ENCODE measurements at regions not wholly inside any gene's neighbourhood (a gene's known extent, or its start where the extent isn't known, plus 50 kb on each side); places are given as distances from the start of the nearest gene placed in this dataset.

DNA sequence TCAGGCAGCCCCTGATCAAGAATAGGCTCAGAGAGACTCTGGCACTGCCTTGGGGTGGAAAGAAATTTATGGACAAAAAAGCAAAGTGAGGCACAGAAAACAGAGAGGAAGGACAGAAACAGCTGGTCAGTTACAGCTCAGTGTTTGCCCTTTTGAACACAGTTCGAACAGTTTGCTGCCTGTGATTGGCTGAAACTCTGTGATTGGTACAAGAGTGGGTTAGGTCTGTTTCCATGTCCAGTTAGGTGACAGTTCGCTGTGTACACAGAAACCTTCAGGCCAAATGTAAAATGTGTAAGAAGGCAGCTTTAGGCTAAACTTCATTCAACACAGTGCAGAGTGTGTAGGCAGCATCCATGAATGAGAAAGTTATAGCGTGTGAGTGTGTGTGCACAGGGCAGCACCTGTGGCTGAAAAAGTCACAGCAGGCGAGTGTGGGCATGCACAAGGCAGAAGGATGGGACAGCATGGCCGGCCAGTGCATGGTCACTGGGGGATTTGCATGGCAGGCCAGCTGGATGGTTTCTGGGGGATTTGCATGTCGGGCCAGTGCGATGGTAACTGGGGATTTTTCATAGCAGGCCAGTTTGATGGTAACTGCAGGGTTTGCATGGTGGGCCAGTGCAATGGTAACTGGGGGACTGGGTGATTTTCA is 75.4 kb upstream of the FRMD1 start:
- no peak for DNase-seq

DNA sequence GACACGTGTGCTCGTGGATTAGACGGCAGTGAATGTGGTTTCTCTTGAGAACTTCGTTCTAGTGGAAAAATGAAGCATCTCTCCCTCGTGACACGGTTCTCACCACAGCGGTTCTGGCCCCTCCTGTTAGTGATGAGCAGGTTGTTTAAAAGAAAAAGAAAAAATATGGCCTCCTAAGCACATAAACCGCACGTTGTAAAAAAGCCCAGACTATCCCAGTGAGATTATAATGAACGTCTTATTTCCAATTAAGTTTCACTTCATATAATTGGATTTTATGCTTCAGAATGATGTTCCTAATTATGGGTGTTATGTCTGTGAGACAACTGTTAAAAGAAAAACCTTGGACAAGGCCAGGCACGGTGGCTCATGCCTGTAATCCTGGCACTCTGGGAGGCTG is 74.5 kb upstream of the FRMD1 start:
- no peak for DNase-seq

DNA sequence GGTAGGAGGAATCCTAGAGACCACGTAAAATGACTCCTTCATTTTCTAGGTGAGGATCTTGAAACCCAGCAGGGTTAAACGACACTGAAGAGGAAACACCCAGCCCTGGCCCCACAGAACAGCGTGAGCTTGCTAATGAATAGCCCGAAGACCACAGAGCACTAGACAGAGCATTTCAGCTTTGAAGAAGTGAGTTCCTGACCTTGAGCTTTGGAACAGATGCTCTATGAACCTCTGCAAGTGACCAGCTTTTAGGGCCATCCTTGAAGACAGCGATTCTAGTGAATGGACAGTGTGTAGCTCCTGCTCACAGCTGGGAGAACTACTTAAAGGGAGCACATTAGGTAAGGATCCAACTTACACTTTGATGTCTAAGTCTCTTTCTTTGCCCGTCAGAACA is 74.0 kb upstream of the FRMD1 start:
- no peak for DNase-seq

DNA sequence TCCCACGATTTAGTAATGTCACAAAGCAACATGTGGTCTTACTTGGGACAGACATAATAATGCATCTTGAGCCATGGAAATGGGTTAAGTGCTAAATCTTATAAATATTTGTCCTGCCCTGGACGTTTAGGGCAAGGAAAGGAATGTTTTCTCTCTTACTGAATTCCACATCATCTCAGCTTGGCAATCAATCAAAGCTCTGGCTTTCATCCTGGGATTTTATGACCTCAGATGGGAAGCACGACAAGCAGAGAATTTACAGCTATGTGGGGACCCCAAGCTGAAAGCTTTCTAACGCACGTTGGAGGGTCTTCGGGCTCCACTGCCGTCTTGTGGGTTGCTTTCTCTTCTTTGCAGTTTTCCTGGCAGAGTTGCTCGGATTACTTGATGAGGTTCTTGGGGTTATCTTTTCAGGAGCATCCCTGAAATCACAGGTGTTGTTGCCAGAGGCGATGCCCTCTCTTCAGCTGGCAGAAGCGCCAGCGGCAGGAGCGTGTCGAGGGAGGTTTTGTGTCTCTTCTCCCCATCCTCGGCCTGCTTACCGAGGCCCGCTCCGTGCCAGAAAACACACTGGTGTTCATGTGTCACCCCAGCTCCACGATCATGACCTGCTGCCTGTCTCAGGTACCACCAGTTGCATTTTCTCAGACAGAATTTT is 73.4 kb upstream of the FRMD1 start:
- no peak for DNase-seq

DNA sequence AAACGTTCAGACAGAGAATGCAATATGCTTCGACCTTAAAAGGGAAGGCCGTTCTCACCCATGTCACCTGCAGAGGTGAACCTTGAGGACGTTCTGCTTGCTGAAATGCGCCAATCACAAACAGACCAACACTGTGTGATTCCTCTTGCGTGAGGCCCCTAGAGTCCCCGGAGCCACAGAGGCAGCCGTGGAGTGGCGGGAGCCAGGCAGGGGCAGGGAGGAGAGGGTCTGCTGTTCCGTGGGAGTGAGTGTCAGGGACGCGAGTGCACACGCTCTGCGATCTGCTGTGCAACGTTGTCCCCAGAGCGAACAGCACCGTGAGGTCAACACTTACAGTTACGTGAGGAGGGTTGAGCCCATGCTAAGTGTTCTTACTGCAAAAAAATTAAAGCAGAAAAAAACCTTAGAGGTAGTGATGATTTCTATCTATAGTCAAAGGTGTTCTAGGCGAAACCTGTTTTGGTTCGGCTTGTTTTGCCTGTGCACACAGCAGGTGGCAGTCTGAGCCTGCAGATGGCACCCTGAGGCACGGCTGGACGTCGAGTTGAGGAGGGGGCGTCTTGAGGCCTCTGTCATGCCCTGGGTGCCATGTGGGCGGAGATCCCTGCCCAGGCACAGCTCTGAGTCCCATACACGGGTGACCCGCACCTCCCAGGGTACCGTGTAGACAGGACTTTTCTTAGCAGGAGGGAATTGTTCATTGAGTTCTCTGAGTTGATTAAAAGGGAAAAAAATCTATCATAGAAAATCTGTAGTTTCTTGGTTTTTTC is 71.7 kb upstream of the FRMD1 start:
- DNase-seq: no peak

DNA sequence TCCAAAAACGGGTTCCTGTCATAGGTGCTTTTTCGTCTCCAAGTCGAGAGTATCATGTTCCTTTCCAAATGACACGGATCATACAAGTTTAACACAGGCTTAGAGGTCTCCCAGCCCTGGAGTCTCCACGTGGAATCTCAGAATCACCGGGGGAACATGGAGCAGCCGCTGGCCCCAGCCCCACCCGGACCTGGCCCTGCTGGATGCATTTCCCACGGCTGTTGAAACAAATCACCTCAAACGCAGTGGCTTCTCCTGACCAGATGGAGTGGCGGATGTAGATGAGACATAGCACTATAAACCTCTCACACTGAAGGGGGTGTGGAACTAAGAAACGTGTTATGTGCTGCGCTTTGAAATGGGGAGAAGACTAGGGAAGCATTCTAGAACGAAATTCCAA is 70.0 kb upstream of the FRMD1 start:
- no peak for DNase-seq

DNA sequence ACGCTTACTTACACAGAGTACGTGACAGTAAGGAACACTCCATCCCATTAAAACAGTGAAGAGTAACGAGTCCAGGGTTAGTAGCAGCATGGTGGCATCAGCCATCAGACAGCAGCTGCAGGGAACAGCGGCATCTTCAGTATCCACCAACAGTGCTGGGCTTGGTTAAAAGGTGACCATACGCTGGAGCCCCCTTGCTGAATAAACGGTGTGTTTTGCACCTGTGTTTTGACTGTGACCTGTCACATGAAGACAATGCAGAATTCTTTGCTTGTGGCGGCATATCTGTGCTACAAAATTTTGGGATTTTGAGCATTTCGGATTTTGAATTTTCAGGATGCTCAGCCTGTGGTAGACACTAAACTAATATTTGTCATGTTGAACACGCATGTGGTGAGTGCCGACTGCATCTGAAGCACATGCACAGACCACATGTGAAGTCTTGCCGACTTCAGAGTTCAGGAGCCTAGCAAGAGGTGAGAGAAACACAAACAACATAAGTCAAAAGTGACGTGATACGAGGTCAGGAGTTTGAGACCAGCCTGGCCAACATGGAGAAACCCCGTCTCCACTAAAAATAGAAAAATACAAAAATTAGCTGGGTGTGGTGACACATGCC is 69.3 kb upstream of the FRMD1 start:
- DNase-seq: no peak

DNA sequence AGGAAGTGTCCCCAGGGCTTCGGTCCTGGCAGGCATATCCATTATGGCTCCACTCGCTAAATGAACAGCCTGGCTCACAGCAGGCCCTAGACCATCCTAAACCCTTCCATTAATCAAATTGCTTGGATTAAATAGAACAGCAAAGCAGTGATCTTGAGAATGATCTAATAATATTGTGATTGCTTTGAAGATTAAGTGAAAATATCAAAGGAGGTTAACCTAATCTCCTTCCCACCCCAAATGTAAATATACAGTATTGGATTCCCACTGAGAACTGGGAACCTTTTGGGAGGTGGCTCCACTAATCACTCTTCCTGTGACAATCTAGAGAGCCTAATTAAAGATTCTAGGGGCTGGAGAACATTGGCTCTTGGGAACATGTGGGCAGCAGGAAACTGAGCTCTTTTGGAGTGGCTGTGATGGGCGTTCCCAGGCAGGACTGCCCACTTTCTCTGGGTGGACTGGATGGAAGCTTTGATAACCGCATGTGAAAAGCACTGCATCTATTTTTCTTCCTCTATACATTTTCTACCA is 68.3 kb upstream of the FRMD1 start:
- no peak for DNase-seq

DNA sequence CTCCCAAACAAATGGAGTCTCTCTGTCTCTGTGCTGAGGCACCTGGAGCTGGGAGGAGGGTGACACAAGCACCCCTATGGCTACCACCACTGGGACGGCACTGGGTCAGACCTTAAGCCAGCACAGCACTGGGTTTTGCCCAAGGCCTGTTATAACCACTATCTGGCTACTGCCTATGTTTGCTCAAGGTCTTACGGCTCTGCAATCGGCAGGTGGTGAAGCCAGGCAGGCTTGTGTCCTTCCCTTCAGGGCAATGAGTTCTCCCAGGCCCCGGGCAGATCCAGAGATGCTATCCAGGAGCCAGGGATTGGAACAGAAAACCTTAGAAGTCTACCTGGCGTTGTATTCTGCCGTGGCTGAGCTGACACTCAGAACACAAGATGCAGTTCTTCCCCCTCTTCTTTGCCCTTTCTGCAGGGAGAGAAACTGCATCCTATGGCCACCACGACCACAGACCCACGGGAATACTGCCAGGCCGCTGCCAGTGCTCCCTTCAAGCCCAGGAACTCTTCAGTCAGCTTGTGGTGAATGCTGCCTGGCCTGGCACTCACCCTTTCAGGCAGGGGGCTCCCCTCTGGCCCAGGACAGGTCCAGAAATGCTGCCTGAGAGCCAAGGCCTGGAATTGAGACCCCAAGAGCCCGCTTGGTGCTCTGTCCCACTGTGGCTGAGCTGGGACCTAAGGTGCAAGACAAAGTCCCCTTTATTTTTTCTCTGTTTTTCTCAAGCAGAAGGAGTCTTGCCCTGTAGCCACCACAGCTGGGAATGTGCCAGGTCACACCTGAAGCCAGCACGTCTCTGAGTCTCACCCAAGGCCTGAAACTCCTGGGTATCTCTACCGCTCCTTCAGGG is 67.0 kb upstream of the FRMD1 start:
- no peak for DNase-seq

DNA sequence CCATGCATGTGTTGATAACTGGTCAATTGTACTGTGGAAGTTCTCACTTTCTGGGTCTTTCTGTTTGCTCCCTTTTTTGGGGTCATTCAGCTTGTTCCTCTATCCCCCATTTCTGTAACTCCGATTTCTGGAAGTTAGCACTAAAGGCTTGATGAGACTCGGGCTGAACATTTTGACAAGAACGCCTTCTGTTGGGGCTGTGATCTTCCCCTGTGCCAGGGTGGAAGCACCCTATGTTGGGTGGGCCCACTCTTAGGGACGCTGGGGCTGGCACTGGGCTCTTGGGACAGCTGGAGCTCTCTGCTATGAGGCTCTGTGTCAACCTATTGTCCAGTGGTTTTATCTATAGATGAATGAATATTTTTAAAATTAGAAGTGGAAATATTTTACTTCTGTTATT is 60.1 kb upstream of the FRMD1 start:
- DNase-seq: no peak

DNA sequence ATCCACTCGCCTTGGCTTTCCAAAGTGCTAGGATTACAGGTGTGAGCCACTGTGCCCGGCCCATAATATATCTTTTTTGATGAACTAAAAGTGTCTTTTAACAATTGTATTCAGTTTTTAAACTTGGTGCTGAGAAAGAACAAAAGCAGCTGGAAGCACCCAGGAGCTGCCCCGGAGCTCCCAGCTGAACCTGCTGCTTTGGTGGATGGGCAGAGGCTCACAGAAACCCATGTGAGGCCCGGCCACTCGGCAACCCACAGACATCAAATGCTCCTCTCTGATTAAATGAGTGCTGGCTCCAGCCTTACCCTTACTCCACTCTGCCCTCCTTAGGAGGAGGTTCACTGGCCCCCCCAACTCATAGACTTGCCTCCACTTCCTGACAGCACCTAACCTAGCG is 59.4 kb upstream of the FRMD1 start:
- no peak for DNase-seq

DNA sequence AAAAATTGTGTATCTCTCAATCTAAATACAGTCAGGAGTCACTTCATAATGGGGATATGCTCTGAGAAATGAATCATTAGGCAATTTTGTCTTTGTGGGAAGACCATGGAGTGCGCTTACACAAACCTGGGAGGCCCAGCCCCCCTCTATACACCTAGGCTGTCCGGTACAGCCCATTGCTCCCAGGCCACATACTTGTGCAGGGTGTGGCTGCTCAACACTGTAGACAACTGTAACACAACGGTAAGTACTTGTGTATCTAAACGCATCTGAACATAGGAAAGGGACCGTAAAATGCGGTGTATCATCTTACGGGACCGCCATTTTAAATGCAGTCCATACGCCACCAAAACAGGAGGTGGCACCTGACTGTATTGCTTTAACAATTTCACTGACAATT is 58.0 kb upstream of the FRMD1 start:
- no peak for DNase-seq

DNA sequence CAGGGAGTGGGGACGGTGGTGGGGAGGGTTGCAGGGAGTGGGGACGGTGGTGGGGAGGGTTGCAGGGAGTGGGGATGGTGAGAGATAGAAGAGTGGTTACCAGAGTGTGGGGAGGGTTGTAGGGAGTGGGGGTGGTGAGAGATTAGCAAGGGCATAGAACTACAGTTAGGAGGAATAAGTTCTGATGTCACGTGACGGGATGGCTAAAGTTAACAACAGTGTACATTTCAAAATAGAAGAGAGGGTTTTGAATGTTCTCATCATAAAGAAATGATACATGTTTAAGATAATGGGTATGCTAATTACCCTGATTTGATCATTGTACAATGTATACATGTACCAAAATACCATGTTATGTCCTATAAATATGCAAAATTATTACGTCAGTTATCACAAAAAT is 57.6 kb upstream of the FRMD1 start:
- DNase-seq: no peak

DNA sequence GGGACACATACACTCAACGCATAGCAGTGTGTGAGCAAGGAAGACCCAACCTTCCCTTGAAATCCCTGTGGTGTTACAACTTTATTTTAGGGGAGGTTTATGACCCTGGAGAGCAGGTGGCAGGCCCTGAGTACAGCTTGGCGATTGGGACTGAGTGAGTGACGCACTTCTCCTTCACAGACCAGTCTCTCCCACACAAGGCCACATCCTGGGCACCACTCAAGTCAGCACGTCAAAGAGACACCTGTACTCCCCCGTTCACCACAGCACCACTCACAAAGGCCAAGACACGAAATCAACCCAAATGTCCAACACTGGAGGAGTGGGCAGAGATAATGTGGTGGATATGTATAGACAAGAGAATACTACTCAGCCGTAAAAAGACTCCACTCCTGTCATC is 57.0 kb upstream of the FRMD1 start:
- DNase-seq: no peak

DNA sequence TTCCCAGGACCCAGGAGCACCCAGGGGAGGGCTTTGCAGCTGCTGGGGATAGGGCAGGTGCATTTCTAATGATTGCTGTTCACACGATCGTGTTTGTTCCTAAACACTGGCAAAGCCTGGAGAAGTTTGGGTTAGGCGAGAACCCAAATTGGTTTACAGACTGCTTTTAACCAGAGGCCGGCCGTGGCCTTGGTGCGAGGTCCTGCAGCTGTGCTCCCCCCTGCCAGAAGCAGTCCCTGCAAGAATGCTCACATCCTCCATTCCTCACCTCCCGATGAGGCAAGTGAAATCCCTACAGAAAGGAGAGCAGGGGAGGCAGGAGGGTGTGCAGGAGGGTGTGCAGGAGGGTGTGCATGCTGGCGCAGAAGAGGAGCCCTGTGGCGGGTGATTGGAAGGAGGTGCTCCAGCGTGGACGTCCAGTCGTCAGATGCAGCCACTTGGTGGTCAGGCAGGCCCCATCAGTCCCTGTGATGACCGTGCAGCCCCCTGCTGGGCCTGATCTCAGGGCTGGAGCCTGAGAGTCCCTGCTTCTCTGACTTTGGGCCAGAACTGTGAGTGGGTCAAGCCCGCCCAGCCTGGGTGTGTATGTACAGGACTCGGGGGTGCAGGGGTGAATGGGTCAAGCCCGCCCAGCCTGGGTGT is 55.7 kb upstream of the FRMD1 start:
- DNase-seq: no peak

DNA sequence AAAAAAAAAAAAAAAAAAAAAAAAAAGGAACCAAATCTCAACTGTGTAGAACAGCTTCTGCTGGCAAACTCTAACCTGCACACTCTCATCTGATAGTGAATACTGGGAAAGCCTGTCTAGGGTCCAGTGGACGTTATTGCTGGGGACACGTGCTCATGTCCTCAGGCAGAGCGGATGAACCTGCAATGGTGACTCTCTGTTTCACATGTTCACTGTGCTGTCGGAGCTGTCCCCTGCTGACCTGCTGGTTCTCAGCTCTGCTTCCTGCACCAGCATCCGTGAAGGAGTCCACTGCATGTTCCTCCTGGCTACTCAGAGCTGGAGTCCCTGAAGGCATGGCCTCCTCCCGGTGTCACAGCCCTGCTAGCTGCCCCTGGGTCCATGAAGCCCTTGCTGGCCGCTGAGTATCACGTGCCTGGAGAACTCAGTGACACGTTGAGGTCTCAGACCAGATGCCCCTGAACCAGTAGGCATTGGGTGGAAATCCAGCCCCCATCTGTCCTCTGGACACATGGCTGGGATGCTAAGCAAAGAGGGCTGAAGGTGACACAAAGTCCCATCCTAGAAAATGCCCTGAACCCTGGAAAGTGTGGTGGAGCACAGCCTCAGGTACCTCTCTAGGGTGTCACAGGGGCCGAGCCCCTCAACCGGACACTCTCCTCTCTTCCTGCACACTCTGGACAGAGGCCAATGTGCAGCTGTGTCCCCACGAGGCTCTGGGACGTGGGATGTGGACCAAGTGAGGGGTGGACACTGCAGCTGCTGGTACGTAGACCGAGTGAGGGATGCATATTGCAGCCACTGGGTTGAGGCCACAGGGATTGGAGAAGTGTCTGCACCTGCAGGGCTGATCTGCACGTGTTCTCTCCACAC is 54.9 kb upstream of the FRMD1 start:
- DNase-seq: no peak

DNA sequence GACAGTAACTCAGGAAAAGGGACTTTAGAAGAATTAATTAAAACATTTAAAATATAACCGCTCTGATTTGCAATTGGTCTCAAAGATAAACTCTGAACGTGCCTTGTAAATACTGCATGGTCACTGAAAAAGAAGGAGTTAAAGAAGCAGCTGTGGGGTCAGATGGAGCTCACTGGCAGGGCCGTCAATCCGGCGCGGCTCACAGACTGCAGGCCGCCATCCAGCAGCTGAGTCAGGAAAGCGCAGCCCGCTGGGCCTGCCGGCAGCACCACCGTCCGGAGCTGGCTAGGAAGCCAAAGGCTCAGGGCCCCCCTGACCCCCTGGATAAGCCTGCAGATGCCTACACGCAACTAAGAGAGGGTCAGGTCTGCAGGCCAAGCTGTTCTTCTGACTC is 54.2 kb upstream of the FRMD1 start:
- DNase-seq: no peak

DNA sequence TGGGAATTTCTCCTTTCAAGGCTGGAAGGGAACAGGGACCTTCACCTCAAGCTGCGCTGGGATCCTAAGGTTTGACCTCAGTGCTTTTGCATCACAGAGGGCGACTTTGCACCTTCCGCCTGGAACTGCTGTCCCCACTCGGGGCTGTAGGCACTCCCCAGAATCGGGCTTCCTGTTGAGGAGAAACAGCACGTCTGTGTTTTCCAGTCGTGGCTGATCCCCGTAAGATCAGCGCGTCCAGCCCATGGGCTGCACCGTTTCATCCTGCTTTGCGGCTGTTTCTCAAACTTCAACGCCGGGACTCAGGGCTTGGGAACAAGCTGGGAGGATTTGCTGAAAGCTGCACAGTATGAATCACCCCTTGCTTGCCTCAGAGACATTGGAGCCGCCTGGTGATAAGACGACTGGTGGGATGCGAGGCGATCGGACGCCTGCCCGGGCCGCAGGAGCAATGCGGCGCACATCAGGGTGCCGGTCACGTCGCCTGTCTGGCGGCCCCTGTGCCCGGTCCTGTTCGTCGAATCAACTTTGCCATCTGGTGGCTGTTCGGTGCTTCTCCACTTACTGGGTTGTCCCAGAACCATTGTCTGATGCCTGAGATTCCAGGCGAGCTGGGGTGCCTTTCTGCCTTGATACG is 53.6 kb upstream of the FRMD1 start:
- DNase-seq: no peak

DNA sequence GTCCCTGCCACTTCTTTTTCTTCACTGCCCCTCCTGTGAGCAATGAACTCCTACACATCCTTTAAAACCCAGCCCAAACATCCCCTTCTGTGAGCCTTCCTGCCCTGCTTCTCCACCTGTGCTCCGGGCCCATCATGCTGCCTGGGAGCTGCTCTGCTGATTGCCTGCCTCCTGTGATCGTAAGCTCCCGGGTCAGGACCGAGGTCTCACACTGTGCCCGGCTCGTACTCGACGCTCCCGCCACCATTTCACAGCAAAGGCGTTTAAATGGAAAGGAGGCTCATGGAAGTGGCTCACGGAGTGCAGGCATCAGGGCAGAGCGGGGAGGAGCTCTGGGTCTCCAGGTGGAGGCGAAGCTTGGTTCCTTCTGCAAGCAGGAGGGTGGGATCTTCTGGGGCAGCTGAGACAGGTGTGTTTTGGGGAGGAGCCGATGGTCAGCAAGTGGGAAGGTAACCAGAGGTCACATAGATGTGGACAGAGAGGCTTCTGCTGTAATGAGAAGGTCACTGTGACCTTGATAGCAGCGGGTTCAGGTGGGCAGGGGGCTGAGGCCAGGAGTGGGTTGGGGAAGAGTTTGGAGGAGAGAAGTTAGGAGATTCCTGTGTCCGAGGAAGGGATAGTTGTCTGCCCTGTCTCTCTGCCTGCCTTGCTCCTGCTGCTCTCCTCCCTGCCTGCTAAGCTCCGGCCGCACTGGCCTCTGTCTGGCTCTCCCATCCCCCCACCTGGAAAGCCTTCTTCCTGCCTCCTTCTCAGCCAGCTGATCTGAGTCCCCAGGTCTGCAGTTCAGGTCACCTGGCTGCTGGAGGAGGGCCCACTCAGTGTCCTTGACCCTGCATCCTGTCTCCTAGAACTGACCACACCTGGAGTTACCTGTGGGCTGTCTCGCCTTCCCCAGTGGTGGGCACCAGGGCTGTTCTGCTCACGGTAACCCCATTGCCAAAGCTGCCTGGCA is 52.7 kb upstream of the FRMD1 start:
- DNase-seq: no peak
